ENCODE measurements at regions not wholly inside any gene's neighbourhood (a gene's known extent, or its start where the extent isn't known, plus 50 kb on each side); places are given as distances from the start of the nearest gene placed in this dataset.

GRCh38 chr3:194233150-194233549 is 97.2 kb downstream of the HES1 start:
- DNase-seq (ENCODE audit: low spot score in 2 of 2) (no peak), ATAC-seq (no peak)
- Mint-ChIP-seq H3K4me1 (no peaks in the 10 kb centered on the region), H3K4me3 (no peak overlapping the region), H3K9me3 (no peaks in the 10 kb centered on the region), H3K36me3 (no peaks in the 10 kb centered on the region), H3K27ac (no peak overlapping the region)

- Mint-ChIP-seq H3K4me3 (no peak overlapping the region), H3K4me1 (no peaks in the 10 kb centered on the region), H3K36me3 (no peaks in the 10 kb centered on the region), H3K27ac (no peak overlapping the region), H3K9me3 (no peaks in the 10 kb centered on the region)
- no peak for DNase-seq (ENCODE audit: low spot score in 2 of 2)
- no peak for ATAC-seq
These were observed 99.2 kb downstream of the HES1 start for GRCh38 chr3:194235160-194235559.

GRCh38 chr3:194237110-194237509 is 101.2 kb downstream of the HES1 start:
- no peaks in the 10 kb centered on the region for H3K36me3 Mint-ChIP-seq
- no peak overlapping the region for H3K4me3 Mint-ChIP-seq
- no peak for ATAC-seq
- H3K4me1 Mint-ChIP-seq = no peaks in the 10 kb centered on the region
- H3K27ac Mint-ChIP-seq = no peak overlapping the region
- H3K9me3 Mint-ChIP-seq = no peaks in the 10 kb centered on the region
- no peak for DNase-seq (ENCODE audit: low spot score in 2 of 2)

- Mint-ChIP-seq H3K36me3 (no peaks in the 10 kb centered on the region), H3K27ac (no peak overlapping the region), H3K9me3 (no peaks in the 10 kb centered on the region), H3K4me3 (no peak overlapping the region), H3K4me1 (no peaks in the 10 kb centered on the region)
- DNase-seq (ENCODE audit: low spot score in 2 of 2) (no peak), ATAC-seq (no peak)
These were observed 104.8 kb downstream of the HES1 start for GRCh38 chr3:194240766-194241165.

GRCh38 chr3:194243172-194243837 is 107.4 kb downstream of the HES1 start:
- no peak for DNase-seq (ENCODE audit: low spot score in 2 of 2)
- no peak for ATAC-seq
- H3K27ac Mint-ChIP-seq = no peak overlapping the region
- H3K9me3 Mint-ChIP-seq = no peaks in the 10 kb centered on the region
- H3K4me1 Mint-ChIP-seq = no peaks in the 10 kb centered on the region
- H3K36me3 Mint-ChIP-seq = no peaks in the 10 kb centered on the region
- no peak overlapping the region for H3K4me3 Mint-ChIP-seq

GRCh38 chr3:194244167-194244566 is 107.0 kb downstream of the CPN2 start:
- Mint-ChIP-seq H3K9me3 (no peaks in the 10 kb centered on the region), H3K4me1 (no peaks in the 10 kb centered on the region), H3K4me3 (no peak overlapping the region), H3K27ac (no peak overlapping the region), H3K36me3 (no peaks in the 10 kb centered on the region)
- DNase-seq (ENCODE audit: low spot score in 2 of 2) (no peak), ATAC-seq (no peak)

- Mint-ChIP-seq H3K36me3 (no peaks in the 10 kb centered on the region), H3K4me3 (no peak overlapping the region), H3K27ac (no peak overlapping the region), H3K9me3 (no peaks in the 10 kb centered on the region), H3K4me1 (no peaks in the 10 kb centered on the region)
- ATAC-seq (no peak), DNase-seq (ENCODE audit: low spot score in 2 of 2) (no peak)
These were observed 105.7 kb downstream of the CPN2 start for GRCh38 chr3:194245474-194245873.

GRCh38 chr3:194245975-194246561 is 105.1 kb downstream of the CPN2 start:
- Mint-ChIP-seq H3K27ac (no peak overlapping the region), H3K9me3 (no peaks in the 10 kb centered on the region), H3K36me3 (no peaks in the 10 kb centered on the region), H3K4me1 (no peaks in the 10 kb centered on the region), H3K4me3 (no peak overlapping the region)
- DNase-seq (ENCODE audit: low spot score in 2 of 2) (no peak), ATAC-seq (no peak)

- H3K36me3 Mint-ChIP-seq = no peaks in the 10 kb centered on the region
- DNase-seq (ENCODE audit: low spot score in 2 of 2) = no peak
- no peak overlapping the region for H3K27ac Mint-ChIP-seq
- no peaks in the 10 kb centered on the region for H3K4me1 Mint-ChIP-seq
- ATAC-seq = no peak
- H3K9me3 Mint-ChIP-seq = no peaks in the 10 kb centered on the region
- no peak overlapping the region for H3K4me3 Mint-ChIP-seq
These were observed 104.3 kb downstream of the CPN2 start for GRCh38 chr3:194246709-194247349.

- H3K4me3 Mint-ChIP-seq = no peak overlapping the region
- no peaks in the 10 kb centered on the region for H3K36me3 Mint-ChIP-seq
- DNase-seq (ENCODE audit: low spot score in 2 of 2) = no peak
- ATAC-seq = no peak
- no peaks in the 10 kb centered on the region for H3K4me1 Mint-ChIP-seq
- H3K9me3 Mint-ChIP-seq = no peaks in the 10 kb centered on the region
- no peak overlapping the region for H3K27ac Mint-ChIP-seq
These were observed 103.8 kb downstream of the CPN2 start for GRCh38 chr3:194247350-194247740.

- Mint-ChIP-seq H3K4me3 (no peak overlapping the region), H3K4me1 (no peaks in the 10 kb centered on the region), H3K27ac (no peak overlapping the region), H3K36me3 (no peaks in the 10 kb centered on the region), H3K9me3 (no peaks in the 10 kb centered on the region)
- ATAC-seq (no peak), DNase-seq (ENCODE audit: low spot score in 2 of 2) (no peak)
These were observed 101.6 kb downstream of the CPN2 start for GRCh38 chr3:194249323-194250097.

- no peak for DNase-seq (ENCODE audit: low spot score in 2 of 2)
- no peak for ATAC-seq
- H3K9me3 Mint-ChIP-seq = no peaks in the 10 kb centered on the region
- peaks cover 3% of the 10 kb centered on the region for H3K4me1 Mint-ChIP-seq
- H3K4me3 Mint-ChIP-seq = no peak overlapping the region
- no peaks in the 10 kb centered on the region for H3K36me3 Mint-ChIP-seq
- H3K27ac Mint-ChIP-seq = no peak overlapping the region
These were observed 100.8 kb downstream of the CPN2 start for GRCh38 chr3:194250098-194251002.

- peaks cover 10% of the 10 kb centered on the region for H3K4me1 Mint-ChIP-seq
- no peaks in the 10 kb centered on the region for H3K9me3 Mint-ChIP-seq
- H3K4me3 Mint-ChIP-seq = no peak overlapping the region
- DNase-seq (ENCODE audit: low spot score in 2 of 2) (no peak), ATAC-seq (no peak)
- no peaks in the 10 kb centered on the region for H3K36me3 Mint-ChIP-seq
- H3K27ac Mint-ChIP-seq = no peak overlapping the region
These were observed 100.1 kb downstream of the CPN2 start for GRCh38 chr3:194251007-194251406.

- Mint-ChIP-seq H3K27ac (no peak overlapping the region), H3K36me3 (no peaks in the 10 kb centered on the region)
- no peak for ATAC-seq
These were observed 99.7 kb downstream of the CPN2 start for GRCh38 chr3:194251461-194251860.

More at GRCh38 chr3:194251461-194251860, 99.7 kb downstream of the CPN2 start:
- DNase-seq (ENCODE audit: low spot score in 2 of 2) = no peak
- Mint-ChIP-seq H3K9me3 (no peaks in the 10 kb centered on the region), H3K4me3 (no peak overlapping the region), H3K4me1 (peaks cover 11% of the 10 kb centered on the region)

All from stimulated activated effector memory CD8-positive, alpha-beta T cell treated with anti-CD3 and anti-CD28 coated beads, Interleukin-12 subunit alpha, Interleukin-12 subunit beta, amount 100 ng/mL, for 72 hours (primary cell).